Activated CD8-positive, alpha-beta memory T cell treated with anti-CD3 and anti-CD28 coated beads for 24 hours (primary cell): ENCODE measurements at regions not wholly inside any gene's neighbourhood (a gene's known extent, or its start where the extent isn't known, plus 50 kb on each side); places are given as distances from the start of the nearest gene placed in this dataset.
A peak's percentile ranks its signal among the peaks of the same experiment; 100 is the strongest.

Experiments used
- DNase-seq: peaks from one replicate; pipeline ENCODE4 v3.0.0-alpha.2; 2020

GRCh38 chr6:169838346-169839028, 87.1 kb downstream of the ERMARD start:
- peak; percentile 19 for DNase-seq

- peak; percentile 40 for DNase-seq
Observed at GRCh38 chr6:169837529-169838250, 86.3 kb downstream of the ERMARD start.

DNA sequence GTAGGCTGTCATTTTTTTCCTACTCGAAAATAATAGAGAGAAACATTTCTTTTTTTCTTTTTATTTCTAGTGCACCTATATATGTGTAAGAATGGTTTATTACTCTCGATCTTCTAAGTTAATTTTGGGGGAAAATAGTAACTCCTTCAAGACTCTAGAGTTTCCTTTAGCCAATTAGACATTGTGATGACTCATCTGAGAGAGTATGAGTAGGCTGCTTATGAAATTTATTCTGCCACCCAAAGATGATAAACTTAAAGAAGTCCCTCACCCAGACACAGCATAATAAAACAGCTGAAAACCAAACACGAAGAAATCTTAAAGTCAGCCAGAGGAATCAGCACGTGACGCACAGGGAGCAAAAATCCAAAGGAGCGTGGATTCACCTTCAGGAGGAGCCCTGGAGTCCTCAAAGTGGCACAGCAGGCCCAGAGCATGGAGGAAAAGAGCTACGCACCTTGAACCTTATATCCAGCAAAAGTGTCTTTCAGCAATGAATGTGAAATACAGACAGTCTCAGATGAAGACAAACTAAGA, 81.9 kb downstream of the ERMARD start:
- no peak for DNase-seq

- DNase-seq = no peak
Observed at GRCh38 chr6:169832247-169832948, 81.0 kb downstream of the ERMARD start.

GRCh38 chr6:169831450-169832246, 80.2 kb downstream of the ERMARD start:
- peak; percentile 90 for DNase-seq
